Activated T-helper 9 cell treated with anti-CD3 and anti-CD28 coated beads, Interleukin-2, amount 50 U/mL, for 16 hours (primary cell): ENCODE measurements at regions not wholly inside any gene's neighbourhood (a gene's known extent, or its start where the extent isn't known, plus 50 kb on each side); places are given as distances from the start of the nearest gene placed in this dataset.

Source experiments
- DNase-seq: peaks from one replicate; pipeline ENCODE4 v3.0.0-alpha.2; 2020; ENCODE audit warnings: low read depth

GRCh38 chr7:440059-440749 lies 79.4 kb downstream of the PDGFA start:
- DNase-seq: no peak

- DNase-seq: no peak
Observed at GRCh38 chr7:441684-442421, 77.8 kb downstream of the PDGFA start.

- no peak for DNase-seq
Observed at GRCh38 chr7:442457-442856, 77.2 kb downstream of the PDGFA start.

- DNase-seq: no peak
Observed at GRCh38 chr7:443279-443833, 76.3 kb downstream of the PDGFA start.

- DNase-seq: no peak
Observed at GRCh38 chr7:444606-445005, 75.0 kb downstream of the PDGFA start.

- no peak for DNase-seq
Observed at GRCh38 chr7:445020-445419, 74.6 kb downstream of the PDGFA start.

- no peak for DNase-seq
Observed at GRCh38 chr7:445563-446288, 73.9 kb downstream of the PDGFA start.

- DNase-seq: no peak
Observed at GRCh38 chr7:446289-446935, 73.2 kb downstream of the PDGFA start.
